Endothelial cell (in vitro differentiated cells): ENCODE measurements at regions not wholly inside any gene's neighbourhood (a gene's known extent, or its start where the extent isn't known, plus 50 kb on each side); places are given as distances from the start of the nearest gene placed in this dataset.

ENCODE experiments used
- DNase-seq: peaks from one replicate; pipeline ENCODE4 v3.0.0; 2021; ENCODE audit warnings: low spot score
- H3K27ac Mint-ChIP-seq: one replicate; pipeline ENCODE4 v1.8.0; 2021; ENCODE audit warnings: mixed read lengths, inconsistent platforms; ENCODE audit not compliant: unreplicated experiment
- H3K27me3 Mint-ChIP-seq: one replicate; pipeline ENCODE4 v1.8.0; 2021; ENCODE audit warnings: mild to moderate bottlenecking, moderate library complexity, mixed read lengths, inconsistent platforms; ENCODE audit not compliant: unreplicated experiment
- H3K36me3 Mint-ChIP-seq: one replicate; pipeline ENCODE4 v1.8.0; 2021; ENCODE audit warnings: mild to moderate bottlenecking, low read depth, mixed read lengths, inconsistent platforms; ENCODE audit not compliant: unreplicated experiment
- H3K4me1 Mint-ChIP-seq: one replicate; pipeline ENCODE4 v1.8.0; 2021; ENCODE audit warnings: mild to moderate bottlenecking, mixed read lengths, inconsistent platforms; ENCODE audit not compliant: unreplicated experiment
- H3K4me3 Mint-ChIP-seq: one replicate; pipeline ENCODE4 v1.8.0; 2021; ENCODE audit warnings: mild to moderate bottlenecking, mixed read lengths, inconsistent platforms; ENCODE audit not compliant: unreplicated experiment
- H3K9me3 Mint-ChIP-seq: one replicate; pipeline ENCODE4 v1.8.0; 2021; ENCODE audit warnings: mixed read lengths, inconsistent platforms; ENCODE audit not compliant: unreplicated experiment
- TF ChIP-seq, protein P1 (sequence below): fragments of 200-600 bp; sonication (generic); IDR thresholded peaks from one replicate; pipeline ENCODE4 v1.5.0; 2021; ENCODE audit warnings: antibody characterized with exemption; ENCODE audit not compliant: unreplicated experiment

- H3K4me3 Mint-ChIP-seq, result peak overlapping the region; percentile 47
- H3K4me1 Mint-ChIP-seq, result no peaks in the 10 kb centered on the region
- no peak overlapping the region for H3K27ac Mint-ChIP-seq
- peaks cover 15% of the 10 kb centered on the region for H3K9me3 Mint-ChIP-seq
- DNase-seq, result no peak
- peaks cover 22% of the 10 kb centered on the region for H3K36me3 Mint-ChIP-seq
- H3K27me3 Mint-ChIP-seq, result peaks cover 2% of the 10 kb centered on the region
- TF ChIP-seq, protein P1, sequence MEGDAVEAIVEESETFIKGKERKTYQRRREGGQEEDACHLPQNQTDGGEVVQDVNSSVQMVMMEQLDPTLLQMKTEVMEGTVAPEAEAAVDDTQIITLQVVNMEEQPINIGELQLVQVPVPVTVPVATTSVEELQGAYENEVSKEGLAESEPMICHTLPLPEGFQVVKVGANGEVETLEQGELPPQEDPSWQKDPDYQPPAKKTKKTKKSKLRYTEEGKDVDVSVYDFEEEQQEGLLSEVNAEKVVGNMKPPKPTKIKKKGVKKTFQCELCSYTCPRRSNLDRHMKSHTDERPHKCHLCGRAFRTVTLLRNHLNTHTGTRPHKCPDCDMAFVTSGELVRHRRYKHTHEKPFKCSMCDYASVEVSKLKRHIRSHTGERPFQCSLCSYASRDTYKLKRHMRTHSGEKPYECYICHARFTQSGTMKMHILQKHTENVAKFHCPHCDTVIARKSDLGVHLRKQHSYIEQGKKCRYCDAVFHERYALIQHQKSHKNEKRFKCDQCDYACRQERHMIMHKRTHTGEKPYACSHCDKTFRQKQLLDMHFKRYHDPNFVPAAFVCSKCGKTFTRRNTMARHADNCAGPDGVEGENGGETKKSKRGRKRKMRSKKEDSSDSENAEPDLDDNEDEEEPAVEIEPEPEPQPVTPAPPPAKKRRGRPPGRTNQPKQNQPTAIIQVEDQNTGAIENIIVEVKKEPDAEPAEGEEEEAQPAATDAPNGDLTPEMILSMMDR, result no peak
Measured at GRCh38 chr9:129513282-129513681, 107.6 kb downstream of the C9orf50 start.

DNA sequence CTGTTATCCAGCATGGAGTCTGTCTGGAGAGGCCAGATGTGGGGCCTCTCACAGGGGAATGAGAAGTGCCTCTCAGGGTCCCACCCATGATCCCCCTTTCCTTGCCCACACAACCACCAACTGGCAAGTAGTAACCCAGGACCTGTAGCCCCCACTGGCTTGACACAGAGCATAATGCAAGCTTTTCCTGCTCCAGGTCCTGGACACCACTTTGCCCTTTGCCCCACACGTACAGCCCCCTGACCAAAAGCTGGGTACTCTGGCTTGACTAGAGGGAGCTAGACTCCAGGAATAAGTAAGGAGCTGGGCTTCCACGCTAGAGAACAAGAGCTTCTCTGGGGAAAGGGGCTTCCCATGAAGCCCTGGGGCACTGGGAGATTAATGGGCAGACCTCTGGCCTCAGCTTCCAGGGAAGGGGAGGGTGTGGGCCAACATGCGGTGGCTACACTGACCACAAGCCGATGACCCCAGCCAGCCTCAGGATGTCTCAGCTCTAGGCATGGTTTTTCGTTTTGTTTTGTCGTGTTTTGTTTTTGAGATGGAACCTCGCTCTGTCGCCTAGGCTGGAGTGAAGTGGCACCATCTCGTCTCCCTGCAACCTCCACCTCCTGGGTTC, 109.5 kb downstream of the C9orf50 start:
- Mint-ChIP-seq H3K9me3 (peaks cover 11% of the 10 kb centered on the region), H3K36me3 (peaks cover 18% of the 10 kb centered on the region)

GRCh38 chr9:129509533-129509928, 111.4 kb downstream of the C9orf50 start:
- no peak for DNase-seq
- Mint-ChIP-seq H3K4me3 (no peak overlapping the region), H3K27ac (no peak overlapping the region), H3K27me3 (peaks cover 5% of the 10 kb centered on the region), H3K9me3 (peaks cover 11% of the 10 kb centered on the region), H3K36me3 (peaks cover 21% of the 10 kb centered on the region), H3K4me1 (peaks cover 2% of the 10 kb centered on the region)
- TF ChIP-seq, protein P1, result no peak

More for the DNA sequence above, 109.5 kb downstream of the C9orf50 start:
- Mint-ChIP-seq H3K27me3 (peaks cover 4% of the 10 kb centered on the region), H3K27ac (no peak overlapping the region), H3K4me3 (no peak overlapping the region), H3K4me1 (peaks cover 2% of the 10 kb centered on the region)
- TF ChIP-seq, protein P1, result no peak
- no peak for DNase-seq

- H3K4me1 Mint-ChIP-seq, result peaks cover 2% of the 10 kb centered on the region
- peaks cover 5% of the 10 kb centered on the region for H3K9me3 Mint-ChIP-seq
- no peak for DNase-seq
- H3K27ac Mint-ChIP-seq, result no peak overlapping the region
- TF ChIP-seq, protein P1, result no peak
- H3K36me3 Mint-ChIP-seq, result peaks cover 15% of the 10 kb centered on the region
- H3K27me3 Mint-ChIP-seq, result peaks cover 7% of the 10 kb centered on the region
- no peak overlapping the region for H3K4me3 Mint-ChIP-seq
Measured at GRCh38 chr9:129507805-129508204, 113.1 kb downstream of the C9orf50 start.

- no peak overlapping the region for H3K27ac Mint-ChIP-seq
- peaks cover 8% of the 10 kb centered on the region for H3K36me3 Mint-ChIP-seq
- DNase-seq, result no peak
- H3K4me1 Mint-ChIP-seq, result peaks cover 2% of the 10 kb centered on the region
- TF ChIP-seq, protein P1, result no peak
- peaks cover 5% of the 10 kb centered on the region for H3K9me3 Mint-ChIP-seq
- H3K27me3 Mint-ChIP-seq, result peaks cover 9% of the 10 kb centered on the region
- no peak overlapping the region for H3K4me3 Mint-ChIP-seq
Measured at GRCh38 chr9:129506892-129507291, 114.0 kb downstream of the C9orf50 start.
